ENCODE measurements at regions not wholly inside any gene's neighbourhood (a gene's known extent, or its start where the extent isn't known, plus 50 kb on each side); places are given as distances from the start of the nearest gene placed in this dataset.

- no peak for DNase-seq (ENCODE audit: low read depth in 1 of 2, low spot score in 1 of 2)
- TF ChIP-seq CTCF (IDR thresholded peaks at IDR 0.05; ENCODE audit: insufficient read depth, low read length) (no peak), SPI1 (IDR thresholded peaks at IDR 0.05; ENCODE audit: borderline replicate concordance, low read depth) (no peak), GABPA (IDR thresholded peaks at IDR 0.05; ENCODE audit: low read depth) (no peak), POLR2AphosphoS5 (IDR thresholded peaks at IDR 0.05; ENCODE audit: low read depth) (no peak), REST (IDR thresholded peaks at IDR 0.05; ENCODE audit: insufficient replicate concordance, low read depth) (no peak)
- H3K27ac ChIP-seq (replicated peaks) = no peak overlapping the region
These were observed 237.6 kb upstream of the CRY1 start for GRCh38 chr12:107330831-107331431.

GRCh38 chr12:107331471-107331870 is 238.1 kb upstream of the CRY1 start:
- DNase-seq (ENCODE audit: low read depth in 1 of 2, low spot score in 1 of 2) = no peak
- H3K27ac ChIP-seq (replicated peaks) = no peak overlapping the region
- H3K4me3 ChIP-seq (replicated peaks; ENCODE audit: insufficient read depth, low read length) = no peak overlapping the region
- TF ChIP-seq CTCF (IDR thresholded peaks at IDR 0.05; ENCODE audit: insufficient read depth, low read length) (no peak), REST (IDR thresholded peaks at IDR 0.05; ENCODE audit: insufficient replicate concordance, low read depth) (no peak), SPI1 (IDR thresholded peaks at IDR 0.05; ENCODE audit: borderline replicate concordance, low read depth) (no peak), POLR2AphosphoS5 (IDR thresholded peaks at IDR 0.05; ENCODE audit: low read depth) (no peak), GABPA (IDR thresholded peaks at IDR 0.05; ENCODE audit: low read depth) (no peak)
- no peaks in the 10 kb centered on the region for H3K27me3 ChIP-seq (ENCODE audit: insufficient read depth, poor library complexity, severe bottlenecking)

More at GRCh38 chr12:107330831-107331431, 237.6 kb upstream of the CRY1 start:
- Histone ChIP-seq H3K27me3 (ENCODE audit: insufficient read depth, poor library complexity, severe bottlenecking) (no peaks in the 10 kb centered on the region), H3K4me3 (replicated peaks; ENCODE audit: insufficient read depth, low read length) (no peak overlapping the region)

- TF ChIP-seq POLR2AphosphoS5 (IDR thresholded peaks at IDR 0.05; ENCODE audit: low read depth) = no peak
- DNase-seq (ENCODE audit: low read depth in 1 of 2, low spot score in 1 of 2) = no peak
- Histone ChIP-seq H3K4me3 (replicated peaks; ENCODE audit: insufficient read depth, low read length) (no peak overlapping the region), H3K27me3 (ENCODE audit: insufficient read depth, poor library complexity, severe bottlenecking) (no peaks in the 10 kb centered on the region), H3K27ac (replicated peaks) (no peak overlapping the region)
These were observed 238.6 kb upstream of the CRY1 start for GRCh38 chr12:107331912-107332311.

- H3K4me3 ChIP-seq (replicated peaks; ENCODE audit: insufficient read depth, low read length) = no peak overlapping the region
- no peaks in the 10 kb centered on the region for H3K27me3 ChIP-seq (ENCODE audit: insufficient read depth, poor library complexity, severe bottlenecking)
- TF ChIP-seq POLR2AphosphoS5 (IDR thresholded peaks at IDR 0.05; ENCODE audit: low read depth) (no peak), GABPA (IDR thresholded peaks at IDR 0.05; ENCODE audit: low read depth) (no peak), CTCF (IDR thresholded peaks at IDR 0.05; ENCODE audit: insufficient read depth, low read length) (no peak), SPI1 (IDR thresholded peaks at IDR 0.05; ENCODE audit: borderline replicate concordance, low read depth) (no peak), REST (IDR thresholded peaks at IDR 0.05; ENCODE audit: insufficient replicate concordance, low read depth) (no peak)
- no peak overlapping the region for H3K27ac ChIP-seq (replicated peaks)
- no peak for DNase-seq (ENCODE audit: low read depth in 1 of 2, low spot score in 1 of 2)
These were observed 239.4 kb upstream of the CRY1 start for GRCh38 chr12:107332743-107333142.

Data from HL-60 (cell line).